K562 (cell line): ENCODE measurements at regions not wholly inside any gene's neighbourhood (a gene's known extent, or its start where the extent isn't known, plus 50 kb on each side); places are given as distances from the start of the nearest gene placed in this dataset.

Source experiments
- CTCF ChIP-seq, 3 experiments: IDR thresholded peaks in 2 of 3; conservative IDR thresholded peaks in 1 of 3; 2 replicates each; pipeline ENCODE4 v1.5.1; 2011 to 2012; ENCODE audit warnings: low read length in 3 of 3, mild to moderate bottlenecking in 3 of 3, control low read depth in 2 of 3, improper control_type of control experiment in 1 of 3, inconsistent platforms in 1 of 3, low read depth in 1 of 3, mixed read lengths in 1 of 3, moderate library complexity in 1 of 3; ENCODE audit not compliant: insufficient read depth in 2 of 3
- JUND ChIP-seq, 2 experiments: IDR thresholded peaks; 2 replicates in 1 of 2; 3 replicates in 1 of 2; pipeline ENCODE4 v1.6.1; 2011; ENCODE audit warnings: borderline replicate concordance in 2 of 2, low read depth in 2 of 2, low read length in 2 of 2, improper control_type of control experiment in 1 of 2, missing biosample characterization in 1 of 2, missing genetic modification characterization in 1 of 2, missing genetic modification reagents in 1 of 2
- POLR2A ChIP-seq: fragments of 450-650 bp; conservative IDR thresholded peaks from 2 replicates; pipeline ENCODE4 v1.6.1; 2016
- ZNF77 ChIP-seq: fragments of 250-450 bp; sonication (Bioruptor Pico); IDR thresholded peaks from 2 replicates; pipeline ENCODE4 v1.5.0; 2020
- ZNF778 ChIP-seq: fragments of 450-650 bp; formaldehyde crosslinking; IDR thresholded peaks from 2 replicates; pipeline ENCODE4 v1.4.0; 2020; ENCODE audit warnings: mild to moderate bottlenecking, moderate library complexity

GRCh38 chr5:6117212-6117611 lies 261.1 kb downstream of the MED10 start:
- TF ChIP-seq JUND (IDR thresholded peaks at IDR 0.05; ENCODE audit: borderline replicate concordance, low read depth, low read length) = no peak
- TF ChIP-seq JUND (tag; IDR thresholded peaks at IDR 0.05; ENCODE audit: borderline replicate concordance, low read depth, low read length) = no peak
- TF ChIP-seq POLR2A = no peak
- TF ChIP-seq CTCF (IDR thresholded peaks at IDR 0.05 in 2 of 3, conservative IDR thresholded peaks at IDR 0.05 in 1 of 3; ENCODE audit: insufficient read depth in 2 of 3, low read depth in 1 of 3, low read length in 3 of 3) = no peak
- TF ChIP-seq ZNF77 (CRISPR knock-in tag) = no peak
- TF ChIP-seq ZNF778 (CRISPR knock-in tag) = no peak
